H1 (cell line): ENCODE measurements at regions not wholly inside any gene's neighbourhood (a gene's known extent, or its start where the extent isn't known, plus 50 kb on each side); places are given as distances from the start of the nearest gene placed in this dataset.

Source experiments
- CTCF ChIA-PET: fragments of 300-600 bp; sonication (Branson Sonifier 250); formaldehyde crosslinking; loops from one replicate; lab custom pipeline; 2021; ENCODE audit not compliant: partially characterized antibody; lab: Charles Lee
- POLR2A ChIA-PET: fragments of 300-600 bp; sonication (Branson Sonifier 250); formaldehyde crosslinking; loops from one replicate; lab custom pipeline; 2021; ENCODE audit warnings: inconsistent platforms; ENCODE audit not compliant: partially characterized antibody; lab: Charles Lee
- DNase-seq, 2 experiments: peaks; one replicate each; pipeline versions ENCODE4 v3.0.0 to v3.0.0-alpha.2; 2010 to 2022; ENCODE audit warnings: low spot score in 2 of 2, low read depth in 1 of 2, mixed read lengths in 1 of 2
- FAIRE-seq: peaks from 2 replicates; lab custom pipeline; 2011; peaks lifted over from hg19 to GRCh38; lab: Jason Lieb, UNC
- H2AFZ ChIP-seq: 2 replicates; pipeline ENCODE4 v1.8.1; 2012; ENCODE audit warnings: low read length, inconsistent platforms
- H2AK5ac ChIP-seq: 2 replicates; pipeline ENCODE4 v1.6.1; 2013; ENCODE audit warnings: low read depth, low read length
- H2BK120ac ChIP-seq: replicated peaks from 2 replicates; pipeline ENCODE3; 2013; ENCODE audit warnings: low read depth, low read length, inconsistent platforms
- H2BK12ac ChIP-seq: 2 replicates; pipeline ENCODE4 v1.6.1; 2013; ENCODE audit warnings: low read depth, low read length
- H2BK15ac ChIP-seq: 2 replicates; pipeline ENCODE4 v1.6.1; 2013; ENCODE audit warnings: low read length
- H2BK20ac ChIP-seq: 2 replicates; pipeline ENCODE4 v1.6.1; 2013; ENCODE audit warnings: low read length
- H2BK5ac ChIP-seq: 2 replicates; pipeline ENCODE4 v1.6.1; 2013; ENCODE audit warnings: low read depth, low read length
- H3K14ac ChIP-seq: 2 replicates; pipeline ENCODE4 v1.6.1; 2013; ENCODE audit warnings: inconsistent platforms; ENCODE audit not compliant: insufficient read length
- H3K18ac ChIP-seq: 2 replicates; pipeline ENCODE4 v1.6.1; 2013; ENCODE audit warnings: low read length; ENCODE audit errors: extremely low read depth
- H3K23ac ChIP-seq: 2 replicates; pipeline ENCODE4 v1.6.1; 2013; ENCODE audit warnings: inconsistent platforms; ENCODE audit not compliant: insufficient read length
- H3K23me2 ChIP-seq: 2 replicates; pipeline ENCODE4 v1.6.1; 2013; ENCODE audit warnings: low read depth, low read length
- H3K27ac ChIP-seq: 2 replicates; pipeline ENCODE4 v1.6.1; 2011; ENCODE audit warnings: low read depth, low read length, inconsistent platforms
- H3K27me3 ChIP-seq, 4 experiments: replicated peaks in 1 of 4; 1 replicate in 1 of 4; 2 replicates in 3 of 4; pipeline versions ENCODE4 v1.6.1 to v1.8.1; 2011 to 2013; ENCODE audit warnings: low read length in 3 of 4, mild to moderate bottlenecking in 3 of 4, inconsistent platforms in 2 of 4, mixed read lengths in 2 of 4, moderate library complexity in 1 of 4; ENCODE audit not compliant: control insufficient read depth in 3 of 4, insufficient read depth in 3 of 4; ENCODE audit errors: extremely low read depth in 1 of 4
- H3K36me3 ChIP-seq, 4 experiments: 2 replicates each; pipeline versions ENCODE4 v1.6.1 to v1.8.1; 2011 to 2013; ENCODE audit warnings: mild to moderate bottlenecking in 4 of 4, low read length in 3 of 4, moderate library complexity in 2 of 4, control low read depth in 1 of 4, inconsistent platforms in 1 of 4; ENCODE audit not compliant: insufficient read depth in 4 of 4, control insufficient read depth in 2 of 4
- H3K4ac ChIP-seq: replicated peaks from 2 replicates; pipeline ENCODE3; 2013; ENCODE audit warnings: low read length, low read depth, mixed read lengths, inconsistent platforms; ENCODE audit not compliant: insufficient read length
- H3K4me1 ChIP-seq, 4 experiments: replicated peaks in 1 of 4; 1 replicate in 1 of 4; 2 replicates in 3 of 4; pipeline versions ENCODE4 v1.6.1 to v1.8.1; 2011 to 2013; ENCODE audit warnings: low read length in 3 of 4, inconsistent platforms in 2 of 4, mixed read lengths in 1 of 4; ENCODE audit not compliant: insufficient read depth in 4 of 4, control insufficient read depth in 3 of 4
- H3K4me2 ChIP-seq, 2 experiments: 2 replicates each; pipeline versions ENCODE4 v1.6.1 to v1.8.1; 2011 to 2013; ENCODE audit warnings: low read depth in 2 of 2, low read length in 2 of 2, control low read depth in 1 of 2, inconsistent platforms in 1 of 2, mild to moderate bottlenecking in 1 of 2; ENCODE audit not compliant: insufficient read depth in 1 of 2
- H3K4me3 ChIP-seq, 4 experiments: fragments of 200-600, 300-600 bp in 1 of 4; sonication (generic), shearing (Covaris generic), sonication (Bioruptor Twin) in 1 of 4; 2 replicates each; pipeline versions ENCODE4 v1.5.1 to v1.8.1; 2011 to 2016; ENCODE audit warnings: low read length in 4 of 4, low read depth in 3 of 4, control low read depth in 2 of 4, inconsistent platforms in 2 of 4, mild to moderate bottlenecking in 2 of 4, mixed read lengths in 1 of 4, moderate library complexity in 1 of 4; ENCODE audit not compliant: insufficient read depth in 2 of 4; ENCODE audit errors: extremely low read depth in 1 of 4
- H3K56ac ChIP-seq: replicated peaks from 2 replicates; pipeline ENCODE3; 2013; ENCODE audit warnings: low read depth, mild to moderate bottlenecking, mixed read lengths, low read length, inconsistent platforms; ENCODE audit not compliant: insufficient read length
- H3K79me1 ChIP-seq: 2 replicates; pipeline ENCODE4 v1.6.1; 2013; ENCODE audit warnings: low read depth, low read length, control low read depth
- H3K79me2 ChIP-seq, 2 experiments: 2 replicates each; pipeline versions ENCODE4 v1.6.1 to v1.8.1; 2012 to 2013; ENCODE audit warnings: low read length in 2 of 2, mild to moderate bottlenecking in 2 of 2, inconsistent platforms in 1 of 2; ENCODE audit not compliant: insufficient read depth in 2 of 2, control insufficient read depth in 1 of 2
- H3K9ac ChIP-seq, 4 experiments: replicated peaks in 1 of 4; 1 replicate in 1 of 4; 2 replicates in 3 of 4; pipeline versions ENCODE4 v1.6.1 to v1.8.1; 2011 to 2013; ENCODE audit warnings: low read depth in 3 of 4, low read length in 3 of 4, control low read depth in 2 of 4, mild to moderate bottlenecking in 2 of 4, moderate library complexity in 2 of 4, inconsistent platforms in 1 of 4; ENCODE audit errors: extremely low read depth in 1 of 4
- H3K9me3 ChIP-seq, 2 experiments: 2 replicates each; pipeline versions ENCODE4 v1.6.1 to v1.8.1; 2012 to 2013; ENCODE audit warnings: mild to moderate bottlenecking in 2 of 2, moderate library complexity in 2 of 2, control low read depth in 1 of 2, inconsistent platforms in 1 of 2, low read depth in 1 of 2, low read length in 1 of 2, mixed read lengths in 1 of 2; ENCODE audit not compliant: insufficient read depth in 2 of 2
- H4K20me1 ChIP-seq, 2 experiments: replicated peaks in 1 of 2; 2 replicates each; pipeline versions ENCODE3 to v1.8.1; 2011 to 2013; ENCODE audit warnings: inconsistent platforms in 2 of 2, low read length in 2 of 2, mild to moderate bottlenecking in 1 of 2; ENCODE audit not compliant: insufficient read depth in 2 of 2, control insufficient read depth in 1 of 2
- H4K5ac ChIP-seq: 2 replicates; pipeline ENCODE4 v1.6.1; 2013; ENCODE audit warnings: low read length, low read depth, mixed read lengths, inconsistent platforms; ENCODE audit not compliant: insufficient read length
- H4K8ac ChIP-seq: 2 replicates; pipeline ENCODE4 v1.8.0; 2013; ENCODE audit warnings: mild to moderate bottlenecking, moderate library complexity, low read length, inconsistent platforms; ENCODE audit not compliant: insufficient read depth; ENCODE audit errors: extremely low read depth
- H4K91ac ChIP-seq: replicated peaks from 2 replicates; pipeline ENCODE3; 2013; ENCODE audit warnings: low read length, mixed read lengths, inconsistent platforms; ENCODE audit not compliant: insufficient read length
- CTBP2 ChIP-seq: IDR thresholded peaks from 2 replicates; pipeline ENCODE4 v1.7.0; 2011; ENCODE audit warnings: borderline replicate concordance, mild to moderate bottlenecking, moderate library complexity, mixed read lengths, low read length; ENCODE audit not compliant: insufficient read depth, insufficient read length
- RFX5 ChIP-seq: IDR thresholded peaks from 2 replicates; pipeline ENCODE4 v1.6.1; 2011; ENCODE audit warnings: low read depth, low read length, improper control_type of control experiment, borderline replicate concordance
- SP2 ChIP-seq: IDR thresholded peaks from 2 replicates; pipeline ENCODE4 v1.6.1; 2012; ENCODE audit warnings: mild to moderate bottlenecking, low read length, inconsistent platforms
- SRF ChIP-seq: IDR thresholded peaks from 2 replicates; pipeline ENCODE4 v1.6.1; 2011; ENCODE audit warnings: mild to moderate bottlenecking, low read depth, low read length, moderate library complexity
- WGBS, 2 experiments: shearing (Covaris generic) in 1 of 2; methylation state at CpG; one replicate each; pipeline versions ENCODE4 v1.1.6 to v1.1.7; 2013 to 2015; ENCODE audit warnings: low lambda C conversion rate in 2 of 2, mixed read lengths in 2 of 2, inconsistent platforms in 1 of 2, low coverage in 1 of 2, missing lambda C conversion rate in 1 of 2; ENCODE audit not compliant: insufficient replicate concordance in 2 of 2, insufficient coverage in 1 of 2, insufficient read length in 1 of 2; ENCODE audit errors: extremely low coverage in 1 of 2, missing lambda C conversion rate in 1 of 2; 5-methylcytosine and 5-hydroxymethylcytosine counted together

GRCh38 chr16:64865069-64865696 lies 256.7 kb downstream of the CDH11 start:
- H3K27me3 ChIP-seq = no peaks in the 10 kb centered on the region
- H3K4me3 ChIP-seq = no peak overlapping the region
- WGBS, 2 experiments = 93% methylated on average over 2 of the region's 2 CpGs; no CpG with 5 or more reads in 1 of the 2 experiments
- no peak overlapping the region for H3K14ac ChIP-seq
- H2BK15ac ChIP-seq = no peak overlapping the region
- H3K4me1 ChIP-seq = no peaks in the 10 kb centered on the region
- no peak overlapping the region for H2AFZ ChIP-seq
- DNase-seq = no peak
- H3K79me2 ChIP-seq = no peaks in the 10 kb centered on the region
- H3K56ac ChIP-seq = no peak overlapping the region
- H2BK12ac ChIP-seq = no peak overlapping the region
- H3K9ac ChIP-seq = no peak overlapping the region
- POLR2A ChIA-PET = no interaction called here
- H3K27ac ChIP-seq = no peak overlapping the region
- no peaks in the 10 kb centered on the region; the same call in 1 of the 2 replicates for H3K23me2 ChIP-seq
- no peak overlapping the region for H2BK120ac ChIP-seq
- H4K5ac ChIP-seq = no peak overlapping the region
- H2AK5ac ChIP-seq = no peak overlapping the region
- H4K8ac ChIP-seq = no peak overlapping the region
- no peak overlapping the region for H3K18ac ChIP-seq
- H3K79me1 ChIP-seq = no peaks in the 10 kb centered on the region
- no peak overlapping the region for H2BK20ac ChIP-seq
- no peak overlapping the region for H4K91ac ChIP-seq
- no peak overlapping the region for H2BK5ac ChIP-seq
- no peak for TF ChIP-seq CTBP2
- TF ChIP-seq SRF = no peak
- TF ChIP-seq RFX5 = no peak
- no peak for TF ChIP-seq SP2
- TF ChIP-seq, all 59 proteins: peak for 0
- no peak overlapping the region for H3K4ac ChIP-seq
- H3K23ac ChIP-seq = no peak overlapping the region
- FAIRE-seq = no peak
- H3K9me3 ChIP-seq = no peaks in the 10 kb centered on the region
- CTCF ChIA-PET = no interaction called here
- H3K36me3 ChIP-seq = no peaks in the 10 kb centered on the region
- H3K4me2 ChIP-seq = no peak overlapping the region
- no peaks in the 10 kb centered on the region for H4K20me1 ChIP-seq
